ENCODE measurements at regions not wholly inside any gene's neighbourhood (a gene's known extent, or its start where the extent isn't known, plus 50 kb on each side); places are given as distances from the start of the nearest gene placed in this dataset.

DNA sequence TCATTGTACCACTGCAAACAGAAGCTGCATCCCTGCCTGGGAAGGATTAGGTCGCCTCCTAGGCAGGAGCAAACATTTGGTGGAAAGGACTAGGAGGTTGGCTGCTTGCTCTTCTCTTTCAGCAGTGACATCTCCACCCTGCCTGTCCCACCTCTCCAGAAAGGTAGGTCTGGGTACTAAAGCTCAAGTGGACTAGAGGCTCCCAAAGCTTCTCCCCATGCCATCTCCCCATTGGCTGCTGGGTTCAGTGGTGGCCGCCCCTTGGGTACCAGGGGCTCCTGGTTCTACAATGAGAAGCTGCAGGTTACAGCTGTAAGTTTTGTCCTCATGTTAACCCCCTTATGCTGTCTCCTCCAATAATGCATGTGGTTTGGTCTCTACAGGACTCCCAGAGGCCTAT is 180.7 kb upstream of the MKI67 start:
- Histone ChIP-seq H3K9me2 (no peaks in the 10 kb centered on the region), H3F3A (replicated peaks; ENCODE audit: insufficient read depth) (no peaks in the 10 kb centered on the region), H3K27me3 (ENCODE audit: insufficient read depth) (no peaks in the 10 kb centered on the region), H3K9ac (no peak overlapping the region), H3K36me3 (replicated peaks in 1 of 2; ENCODE audit: control insufficient read depth in 1 of 2, insufficient read depth in 2 of 2, low read length in 1 of 2) (no peaks in the 10 kb centered on the region), H3K4me2 (no peak overlapping the region), H3K79me2 (ENCODE audit: insufficient read depth) (no peaks in the 10 kb centered on the region), H3K4me1 (ENCODE audit: control insufficient read depth in 1 of 2, insufficient read depth in 2 of 2, low read depth in 1 of 2, low read length in 1 of 2) (no peaks in the 10 kb centered on the region), H4K20me1 (ENCODE audit: insufficient read depth) (no peaks in the 10 kb centered on the region), H3K4me3 (ENCODE audit: low read depth in 2 of 2, low read length in 1 of 2) (no peak overlapping the region), H3K9me3 (no peaks in the 10 kb centered on the region), H3K27ac (ENCODE audit: low read depth in 2 of 2, low read length in 1 of 2) (no peak overlapping the region), H2AFZ (ENCODE audit: low read depth) (no peak overlapping the region)
- 17% methylated on average over 1 of the region's 2 CpGs for WGBS (ENCODE audit: low lambda C conversion rate)
- ChIA-PET CTCF (no interaction called here), POLR2A (no interaction called here)
- DNase-seq, result no peak
- TF ChIP-seq FOXJ3 (CRISPR knock-in tag; IDR thresholded peaks at IDR 0.05), result no peak
- TF ChIP-seq, protein P1, sequence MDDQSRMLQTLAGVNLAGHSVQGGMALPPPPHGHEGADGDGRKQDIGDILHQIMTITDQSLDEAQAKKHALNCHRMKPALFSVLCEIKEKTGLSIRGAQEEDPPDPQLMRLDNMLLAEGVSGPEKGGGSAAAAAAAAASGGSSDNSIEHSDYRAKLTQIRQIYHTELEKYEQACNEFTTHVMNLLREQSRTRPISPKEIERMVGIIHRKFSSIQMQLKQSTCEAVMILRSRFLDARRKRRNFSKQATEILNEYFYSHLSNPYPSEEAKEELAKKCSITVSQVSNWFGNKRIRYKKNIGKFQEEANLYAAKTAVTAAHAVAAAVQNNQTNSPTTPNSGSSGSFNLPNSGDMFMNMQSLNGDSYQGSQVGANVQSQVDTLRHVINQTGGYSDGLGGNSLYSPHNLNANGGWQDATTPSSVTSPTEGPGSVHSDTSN (IDR thresholded peaks at IDR 0.05), result no peak
- TF ChIP-seq NRF1 (IDR thresholded peaks at IDR 0.05; ENCODE audit: low read depth, low read length), result no peak
- TF ChIP-seq, protein P2, sequence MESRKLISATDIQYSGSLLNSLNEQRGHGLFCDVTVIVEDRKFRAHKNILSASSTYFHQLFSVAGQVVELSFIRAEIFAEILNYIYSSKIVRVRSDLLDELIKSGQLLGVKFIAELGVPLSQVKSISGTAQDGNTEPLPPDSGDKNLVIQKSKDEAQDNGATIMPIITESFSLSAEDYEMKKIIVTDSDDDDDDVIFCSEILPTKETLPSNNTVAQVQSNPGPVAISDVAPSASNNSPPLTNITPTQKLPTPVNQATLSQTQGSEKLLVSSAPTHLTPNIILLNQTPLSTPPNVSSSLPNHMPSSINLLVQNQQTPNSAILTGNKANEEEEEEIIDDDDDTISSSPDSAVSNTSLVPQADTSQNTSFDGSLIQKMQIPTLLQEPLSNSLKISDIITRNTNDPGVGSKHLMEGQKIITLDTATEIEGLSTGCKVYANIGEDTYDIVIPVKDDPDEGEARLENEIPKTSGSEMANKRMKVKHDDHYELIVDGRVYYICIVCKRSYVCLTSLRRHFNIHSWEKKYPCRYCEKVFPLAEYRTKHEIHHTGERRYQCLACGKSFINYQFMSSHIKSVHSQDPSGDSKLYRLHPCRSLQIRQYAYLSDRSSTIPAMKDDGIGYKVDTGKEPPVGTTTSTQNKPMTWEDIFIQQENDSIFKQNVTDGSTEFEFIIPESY (IDR thresholded peaks at IDR 0.05; ENCODE audit: borderline replicate concordance, low read depth), result no peak
- TF ChIP-seq TEAD4 (IDR thresholded peaks at IDR 0.05; ENCODE audit: borderline replicate concordance, insufficient read depth), result no peak
- TF ChIP-seq JUND (IDR thresholded peaks at IDR 0.05), result no peak
- TF ChIP-seq MEF2A (IDR thresholded peaks at IDR 0.05; ENCODE audit: borderline replicate concordance, low read depth), result no peak

DNA sequence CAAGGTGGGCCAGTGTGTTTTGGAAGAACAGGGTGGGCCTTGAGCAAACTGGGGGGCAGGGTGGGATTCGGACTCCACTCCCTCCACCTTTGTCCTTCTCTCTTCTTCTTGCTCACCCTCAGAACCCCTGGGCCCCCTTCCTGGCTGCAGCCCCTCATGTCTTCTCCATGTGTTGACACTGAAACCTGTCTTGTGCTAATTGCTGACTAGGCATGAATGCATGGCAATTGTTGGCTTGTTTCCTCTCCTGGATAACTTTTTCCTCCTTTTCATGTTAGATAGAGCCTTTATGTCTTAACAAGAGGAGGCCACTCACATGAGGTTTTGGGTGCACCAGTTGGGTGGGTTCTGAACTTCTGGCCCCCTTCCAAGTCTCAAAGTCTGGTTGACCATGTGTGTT is 181.6 kb upstream of the MKI67 start:
- Histone ChIP-seq H3K36me3 (replicated peaks in 1 of 2; ENCODE audit: control insufficient read depth in 1 of 2, insufficient read depth in 2 of 2, low read length in 1 of 2) (no peaks in the 10 kb centered on the region), H3K9me3 (no peaks in the 10 kb centered on the region), H3K4me3 (ENCODE audit: low read depth in 2 of 2, low read length in 1 of 2) (no peak overlapping the region), H3K27ac (ENCODE audit: low read depth in 2 of 2, low read length in 1 of 2) (no peak overlapping the region), H4K20me1 (ENCODE audit: insufficient read depth) (no peaks in the 10 kb centered on the region), H3K9me2 (no peaks in the 10 kb centered on the region), H3K4me1 (ENCODE audit: control insufficient read depth in 1 of 2, insufficient read depth in 2 of 2, low read depth in 1 of 2, low read length in 1 of 2) (no peaks in the 10 kb centered on the region), H2AFZ (ENCODE audit: low read depth) (no peak overlapping the region), H3K9ac (no peak overlapping the region), H3K79me2 (ENCODE audit: insufficient read depth) (no peaks in the 10 kb centered on the region), H3K27me3 (ENCODE audit: insufficient read depth) (no peaks in the 10 kb centered on the region), H3F3A (replicated peaks; ENCODE audit: insufficient read depth) (no peaks in the 10 kb centered on the region), H3K4me2 (no peak overlapping the region)
- TF ChIP-seq, protein P3, sequence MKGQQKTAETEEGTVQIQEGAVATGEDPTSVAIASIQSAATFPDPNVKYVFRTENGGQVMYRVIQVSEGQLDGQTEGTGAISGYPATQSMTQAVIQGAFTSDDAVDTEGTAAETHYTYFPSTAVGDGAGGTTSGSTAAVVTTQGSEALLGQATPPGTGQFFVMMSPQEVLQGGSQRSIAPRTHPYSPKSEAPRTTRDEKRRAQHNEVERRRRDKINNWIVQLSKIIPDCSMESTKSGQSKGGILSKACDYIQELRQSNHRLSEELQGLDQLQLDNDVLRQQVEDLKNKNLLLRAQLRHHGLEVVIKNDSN (IDR thresholded peaks at IDR 0.05; ENCODE audit: borderline replicate concordance, low read depth), result no peak
- TF ChIP-seq TCF12 (IDR thresholded peaks at IDR 0.05) (no peak), FOSL2 (IDR thresholded peaks at IDR 0.05; ENCODE audit: borderline replicate concordance, low read depth) (no peak), RCOR1 (IDR thresholded peaks at IDR 0.05; ENCODE audit: low read length) (no peak), FOXM1 (IDR thresholded peaks at IDR 0.05; ENCODE audit: low read depth) (no peak), GABPA (IDR thresholded peaks at IDR 0.05; ENCODE audit: low read depth) (no peak), GATA2 (CRISPR knock-in tag; IDR thresholded peaks at IDR 0.05) (no peak), SMC3 (IDR thresholded peaks at IDR 0.05; ENCODE audit: low read depth, low read length) (no peak), RFX5 (IDR thresholded peaks at IDR 0.05; ENCODE audit: low read length) (no peak), RXRA (IDR thresholded peaks at IDR 0.05; ENCODE audit: borderline replicate concordance, low read depth) (no peak), MXI1 (IDR thresholded peaks at IDR 0.05; ENCODE audit: low read depth, low read length) (no peak), JUND (IDR thresholded peaks at IDR 0.05) (no peak), EP300 (IDR thresholded peaks at IDR 0.05; ENCODE audit: borderline replicate concordance in 1 of 2, low read depth in 1 of 2, low read length in 1 of 2) (no peak)
- TF ChIP-seq, protein P4, sequence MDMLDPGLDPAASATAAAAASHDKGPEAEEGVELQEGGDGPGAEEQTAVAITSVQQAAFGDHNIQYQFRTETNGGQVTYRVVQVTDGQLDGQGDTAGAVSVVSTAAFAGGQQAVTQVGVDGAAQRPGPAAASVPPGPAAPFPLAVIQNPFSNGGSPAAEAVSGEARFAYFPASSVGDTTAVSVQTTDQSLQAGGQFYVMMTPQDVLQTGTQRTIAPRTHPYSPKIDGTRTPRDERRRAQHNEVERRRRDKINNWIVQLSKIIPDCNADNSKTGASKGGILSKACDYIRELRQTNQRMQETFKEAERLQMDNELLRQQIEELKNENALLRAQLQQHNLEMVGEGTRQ (IDR thresholded peaks at IDR 0.05; ENCODE audit: borderline replicate concordance, low read depth, low read length), result no peak
- TF ChIP-seq, protein P5, sequence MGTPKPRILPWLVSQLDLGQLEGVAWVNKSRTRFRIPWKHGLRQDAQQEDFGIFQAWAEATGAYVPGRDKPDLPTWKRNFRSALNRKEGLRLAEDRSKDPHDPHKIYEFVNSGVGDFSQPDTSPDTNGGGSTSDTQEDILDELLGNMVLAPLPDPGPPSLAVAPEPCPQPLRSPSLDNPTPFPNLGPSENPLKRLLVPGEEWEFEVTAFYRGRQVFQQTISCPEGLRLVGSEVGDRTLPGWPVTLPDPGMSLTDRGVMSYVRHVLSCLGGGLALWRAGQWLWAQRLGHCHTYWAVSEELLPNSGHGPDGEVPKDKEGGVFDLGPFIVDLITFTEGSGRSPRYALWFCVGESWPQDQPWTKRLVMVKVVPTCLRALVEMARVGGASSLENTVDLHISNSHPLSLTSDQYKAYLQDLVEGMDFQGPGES (IDR thresholded peaks at IDR 0.05; ENCODE audit: low read depth, low read length), result no peak
- WGBS (ENCODE audit: low lambda C conversion rate), result 5% methylated on average over 1 of the region's 1 CpG
- no peak for DNase-seq
- ChIA-PET CTCF (no interaction called here), POLR2A (no interaction called here)
